ENCODE measurements at regions not wholly inside any gene's neighbourhood (a gene's known extent, or its start where the extent isn't known, plus 50 kb on each side); places are given as distances from the start of the nearest gene placed in this dataset.

DNA sequence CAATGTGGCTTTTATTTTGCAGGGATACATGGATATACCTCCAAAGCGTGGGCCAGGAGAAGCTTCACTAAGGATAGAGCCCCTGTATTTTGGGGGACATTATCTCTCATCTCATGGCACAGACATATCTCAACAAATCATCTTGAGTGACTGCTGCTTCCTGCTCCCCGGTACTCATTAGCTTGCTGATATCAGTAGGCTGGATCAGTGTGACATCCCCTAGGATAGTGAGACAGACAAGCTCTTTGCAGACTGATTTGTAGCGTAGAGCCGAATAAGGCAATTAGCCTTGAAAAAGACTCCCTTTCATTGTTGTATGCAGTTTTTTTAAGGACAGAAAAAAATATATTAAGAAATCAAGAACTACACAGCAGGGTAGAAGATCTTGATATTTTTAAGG is 237.7 kb upstream of the CDH9 start:
- TF ChIP-seq POLR2A (IDR thresholded peaks at IDR 0.05) (no peak), POLR2AphosphoS5 (IDR thresholded peaks at IDR 0.05; ENCODE audit: insufficient read depth in 1 of 2, low read depth in 1 of 2) (no peak)
- TF ChIP-seq, protein P1, sequence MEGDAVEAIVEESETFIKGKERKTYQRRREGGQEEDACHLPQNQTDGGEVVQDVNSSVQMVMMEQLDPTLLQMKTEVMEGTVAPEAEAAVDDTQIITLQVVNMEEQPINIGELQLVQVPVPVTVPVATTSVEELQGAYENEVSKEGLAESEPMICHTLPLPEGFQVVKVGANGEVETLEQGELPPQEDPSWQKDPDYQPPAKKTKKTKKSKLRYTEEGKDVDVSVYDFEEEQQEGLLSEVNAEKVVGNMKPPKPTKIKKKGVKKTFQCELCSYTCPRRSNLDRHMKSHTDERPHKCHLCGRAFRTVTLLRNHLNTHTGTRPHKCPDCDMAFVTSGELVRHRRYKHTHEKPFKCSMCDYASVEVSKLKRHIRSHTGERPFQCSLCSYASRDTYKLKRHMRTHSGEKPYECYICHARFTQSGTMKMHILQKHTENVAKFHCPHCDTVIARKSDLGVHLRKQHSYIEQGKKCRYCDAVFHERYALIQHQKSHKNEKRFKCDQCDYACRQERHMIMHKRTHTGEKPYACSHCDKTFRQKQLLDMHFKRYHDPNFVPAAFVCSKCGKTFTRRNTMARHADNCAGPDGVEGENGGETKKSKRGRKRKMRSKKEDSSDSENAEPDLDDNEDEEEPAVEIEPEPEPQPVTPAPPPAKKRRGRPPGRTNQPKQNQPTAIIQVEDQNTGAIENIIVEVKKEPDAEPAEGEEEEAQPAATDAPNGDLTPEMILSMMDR (IDR thresholded peaks at IDR 0.05) = no peak
